IPS DF 6.9 (cell line): ENCODE measurements at regions not wholly inside any gene's neighbourhood (a gene's known extent, or its start where the extent isn't known, plus 50 kb on each side); places are given as distances from the start of the nearest gene placed in this dataset.

Source experiments
- DNase-seq: peaks from one replicate; pipeline ENCODE4 v3.0.0-alpha.2; 2013; ENCODE audit warnings: low read depth, low spot score
- H3K27ac ChIP-seq: one replicate; pipeline ENCODE4 v1.5.1; 2013; ENCODE audit warnings: low read length, control low read depth
- H3K27me3 ChIP-seq: 2 replicates; pipeline ENCODE4 v1.6.1; 2013; ENCODE audit warnings: mild to moderate bottlenecking, low read length; ENCODE audit not compliant: control insufficient read depth, insufficient read depth
- H3K36me3 ChIP-seq: 2 replicates; pipeline ENCODE4 v1.6.1; 2013; ENCODE audit warnings: low read length; ENCODE audit not compliant: control insufficient read depth, insufficient read depth
- H3K4me1 ChIP-seq: 2 replicates; pipeline ENCODE4 v1.6.1; 2013; ENCODE audit warnings: low read length; ENCODE audit not compliant: control insufficient read depth, insufficient read depth
- H3K4me3 ChIP-seq: 2 replicates; pipeline ENCODE4 v1.5.1; 2013; ENCODE audit warnings: mild to moderate bottlenecking, low read length
- H3K9me3 ChIP-seq: 2 replicates; pipeline ENCODE4 v1.6.1; 2013; ENCODE audit warnings: low read length, inconsistent platforms; ENCODE audit not compliant: control insufficient read depth, insufficient read depth
- WGBS: extraction: QIAGEN DNeasy Blood & Tissue Kit; methylation state at CpG from one replicate; pipeline ENCODE4 v1.1.7; 2013; ENCODE audit warnings: mixed read lengths, missing lambda C conversion rate; ENCODE audit not compliant: insufficient read length, insufficient coverage; 5-methylcytosine and 5-hydroxymethylcytosine counted together

DNA sequence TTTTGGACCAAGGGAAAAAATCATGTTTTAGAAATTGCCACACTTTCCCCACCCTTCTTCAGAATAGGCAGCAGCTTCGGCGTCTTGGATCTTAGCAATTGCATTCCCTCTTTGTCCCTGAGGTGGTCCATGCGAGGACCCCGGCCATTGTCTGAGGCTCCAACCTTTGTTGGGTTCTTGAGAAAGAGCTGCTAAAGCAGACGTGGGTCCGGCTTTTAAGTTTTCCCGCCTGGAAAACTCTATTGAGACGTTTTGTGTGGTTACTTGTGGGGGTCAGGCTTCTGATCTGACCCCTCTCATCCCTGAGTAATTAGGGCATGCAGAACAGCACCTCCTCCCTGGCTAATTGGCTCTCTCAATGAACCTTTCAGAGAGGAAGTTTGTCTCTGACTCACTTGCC, 509.6 kb upstream of the TNC start:
- Histone ChIP-seq H3K4me3 (no peak overlapping the region), H3K27me3 (no peaks in the 10 kb centered on the region), H3K27ac (no peak overlapping the region), H3K36me3 (no peaks in the 10 kb centered on the region), H3K4me1 (peaks cover 1% of the 10 kb centered on the region; the same call in 1 of the 2 replicates), H3K9me3 (no peaks in the 10 kb centered on the region)
- WGBS: no CpG with 5 or more reads among the region's 8 CpGs
- no peak for DNase-seq

DNA sequence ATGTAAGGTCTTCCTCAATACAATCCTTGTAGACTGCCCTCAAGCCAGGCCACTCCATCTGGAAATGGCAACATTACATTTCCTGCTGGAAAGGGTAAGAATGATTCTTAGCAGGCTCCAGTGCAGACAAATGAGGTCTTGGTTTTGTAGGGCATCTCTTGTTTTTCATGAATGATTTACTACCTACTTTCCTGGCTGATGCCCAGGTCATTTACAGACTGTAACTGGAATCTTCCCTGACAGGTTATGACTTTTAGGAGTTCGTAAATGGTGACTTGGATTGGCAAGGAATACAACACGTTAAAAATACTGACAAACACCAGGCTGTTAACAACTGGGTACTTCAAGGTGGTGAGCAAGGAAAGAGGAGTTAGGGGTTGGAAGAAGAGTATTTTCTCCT, 510.5 kb upstream of the TNC start:
- Histone ChIP-seq H3K36me3 (no peaks in the 10 kb centered on the region), H3K9me3 (no peaks in the 10 kb centered on the region), H3K27me3 (no peaks in the 10 kb centered on the region), H3K27ac (no peak overlapping the region), H3K4me3 (no peak overlapping the region), H3K4me1 (peaks cover 1% of the 10 kb centered on the region; the same call in 1 of the 2 replicates)
- no CpG with 5 or more reads among the region's 2 CpGs for WGBS
- no peak for DNase-seq

DNA sequence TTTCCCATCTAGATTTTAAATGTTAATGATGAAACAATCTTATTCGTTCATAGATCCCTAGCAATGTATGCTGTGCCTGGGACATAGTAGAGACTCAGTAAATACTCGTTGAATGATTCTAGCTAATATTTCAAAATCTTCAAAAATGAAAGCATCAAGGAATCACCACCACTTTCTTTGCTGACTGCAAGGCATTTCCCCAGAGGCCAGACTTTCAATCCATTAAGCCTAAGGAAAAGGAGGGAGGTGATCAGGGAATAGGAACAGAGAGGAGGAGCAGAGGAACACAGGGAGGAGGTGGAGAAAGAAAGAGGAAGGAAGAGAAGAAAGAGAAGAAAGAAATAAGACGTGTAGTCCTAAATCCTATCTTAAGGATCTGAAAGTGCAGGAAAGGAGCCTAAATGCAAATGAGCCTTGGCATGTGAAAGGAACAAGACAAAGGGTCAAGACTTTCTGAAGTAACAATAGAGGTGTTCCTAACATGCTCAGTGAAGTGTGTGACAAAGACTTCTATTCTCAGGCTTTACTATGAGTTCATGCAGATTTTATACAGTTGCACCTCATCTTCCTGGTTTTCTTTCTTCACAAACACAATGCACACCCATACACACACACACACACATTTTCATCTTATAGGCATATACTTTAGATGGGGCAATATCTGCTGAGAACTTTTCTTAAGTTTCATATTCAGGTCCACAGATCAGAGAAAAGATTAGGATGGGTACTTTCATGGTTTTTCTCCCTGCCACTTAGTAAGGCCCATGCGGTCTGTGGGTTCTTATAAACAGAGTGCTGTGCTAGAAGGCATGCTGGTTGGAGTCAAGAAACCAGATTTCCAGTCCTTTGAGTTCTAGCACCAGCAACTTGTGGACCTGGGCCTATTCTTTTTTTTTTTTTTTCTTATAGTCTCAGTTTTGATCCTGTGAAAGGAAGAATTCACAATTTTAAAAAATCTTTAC, 512.2 kb upstream of the TNC start:
- no peaks in the 10 kb centered on the region for H3K9me3 ChIP-seq
- H3K36me3 ChIP-seq: no peaks in the 10 kb centered on the region
- H3K27me3 ChIP-seq: no peaks in the 10 kb centered on the region
- no peak overlapping the region for H3K4me3 ChIP-seq
- DNase-seq: no peak
- no peak overlapping the region for H3K27ac ChIP-seq
- peaks cover 1% of the 10 kb centered on the region; the same call in 1 of the 2 replicates for H3K4me1 ChIP-seq
- WGBS: no CpG with 5 or more reads among the region's 4 CpGs

DNA sequence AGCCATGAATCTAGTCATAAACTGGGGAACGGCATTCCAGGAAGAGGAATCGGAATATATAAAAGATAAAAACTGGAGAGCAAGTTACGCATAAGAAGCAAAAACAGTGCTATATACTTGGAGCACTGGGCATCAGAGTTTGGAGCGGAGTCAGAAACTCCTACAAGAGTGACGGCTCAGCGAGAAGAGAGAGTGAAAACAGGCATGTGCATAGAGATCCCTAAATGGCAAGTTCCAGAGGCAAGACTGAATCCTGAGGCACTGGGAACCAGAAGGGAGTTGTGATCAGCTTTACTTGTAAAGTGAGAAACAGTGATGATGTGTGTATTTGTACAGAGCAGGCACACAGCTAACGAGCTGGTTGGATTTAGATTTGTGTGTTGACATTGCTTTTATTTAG, 514.4 kb upstream of the TNC start:
- H3K9me3 ChIP-seq: no peaks in the 10 kb centered on the region
- WGBS: no CpG with 5 or more reads among the region's 7 CpGs
- H3K4me3 ChIP-seq: no peak overlapping the region
- no peaks in the 10 kb centered on the region for H3K36me3 ChIP-seq
- no peak overlapping the region for H3K27ac ChIP-seq
- peaks cover 1% of the 10 kb centered on the region; the same call in 1 of the 2 replicates for H3K4me1 ChIP-seq
- no peak for DNase-seq
- H3K27me3 ChIP-seq: no peaks in the 10 kb centered on the region

DNA sequence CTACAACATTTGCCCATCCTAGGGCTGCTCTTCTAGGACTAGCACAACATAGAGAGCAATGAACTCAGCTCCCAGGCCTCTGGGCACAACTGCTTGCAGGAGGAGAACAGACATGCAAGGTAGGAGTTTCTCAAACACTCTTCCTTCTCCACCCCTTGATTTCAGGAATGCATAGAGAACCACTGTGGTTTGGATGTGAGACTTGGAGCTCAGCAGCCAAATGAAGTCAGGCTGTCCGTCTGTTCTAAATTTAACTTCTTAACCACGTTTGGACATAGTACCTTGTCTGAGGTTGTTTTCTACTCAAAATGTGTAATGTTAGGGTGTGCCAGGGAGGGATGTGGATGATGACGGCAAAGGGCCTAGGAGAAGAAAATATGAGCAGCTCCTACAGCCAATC, 515.1 kb upstream of the TNC start:
- no CpG with 5 or more reads among the region's 3 CpGs for WGBS
- Histone ChIP-seq H3K4me3 (no peak overlapping the region), H3K27ac (no peak overlapping the region), H3K9me3 (no peaks in the 10 kb centered on the region), H3K36me3 (no peaks in the 10 kb centered on the region), H3K27me3 (no peaks in the 10 kb centered on the region), H3K4me1 (peaks cover 1% of the 10 kb centered on the region; the same call in 1 of the 2 replicates)
- no peak for DNase-seq

DNA sequence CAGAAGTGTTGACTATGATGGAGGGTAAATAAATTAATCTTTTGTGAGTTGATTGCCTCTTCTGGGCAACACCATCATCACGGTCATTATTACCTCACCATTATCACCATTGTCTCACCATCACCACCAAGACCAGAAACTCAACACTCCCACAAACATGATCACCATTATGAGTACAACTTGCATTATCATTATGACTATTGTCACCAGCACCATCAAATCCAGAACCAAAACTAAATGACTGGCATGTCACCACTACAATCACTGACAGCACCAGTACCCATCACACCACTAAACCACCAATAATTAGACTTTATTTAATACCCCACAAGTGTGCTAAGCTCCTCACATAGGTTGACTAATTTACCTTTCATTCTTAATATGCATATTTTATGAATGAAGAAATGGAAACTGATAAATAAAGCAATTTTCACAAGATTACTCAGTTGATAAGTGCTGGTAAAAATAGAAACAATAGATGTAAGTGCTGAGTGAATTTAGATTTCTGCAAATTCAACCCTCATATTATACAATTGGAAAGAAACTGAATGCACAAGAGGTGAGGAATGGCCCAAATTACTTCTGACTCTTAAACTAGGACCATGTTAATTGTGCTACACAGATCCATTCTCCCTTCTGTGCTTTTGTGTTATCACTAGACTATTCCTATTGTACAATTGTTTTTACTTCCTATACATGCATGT, 517.8 kb upstream of the PAPPA start:
- no CpG with 5 or more reads among the region's 1 CpG for WGBS

DNA sequence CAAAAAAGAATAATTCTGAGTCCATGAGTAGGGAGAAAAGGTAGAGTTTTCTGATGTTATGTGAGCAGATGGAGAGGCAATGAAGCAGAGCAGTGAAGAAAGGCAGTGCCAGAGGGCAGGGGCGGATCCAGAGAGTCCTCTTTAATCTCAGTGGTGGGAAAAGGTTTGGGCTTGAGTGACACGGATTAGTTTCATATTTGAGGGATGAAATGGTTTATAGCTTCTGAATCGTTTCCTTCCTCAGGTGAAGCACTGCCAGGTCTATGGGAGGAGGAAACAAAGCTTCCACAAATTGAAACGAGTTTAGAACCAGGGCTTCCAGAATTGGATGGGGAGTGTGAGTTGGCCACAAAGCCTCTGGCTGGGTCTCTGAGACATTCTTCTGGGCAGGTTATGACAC, 517.0 kb upstream of the PAPPA start:
- DNase-seq: no peak
- no peaks in the 10 kb centered on the region for H3K27me3 ChIP-seq
- no peaks in the 10 kb centered on the region for H3K9me3 ChIP-seq
- H3K36me3 ChIP-seq: no peaks in the 10 kb centered on the region
- no CpG with 5 or more reads among the region's 4 CpGs for WGBS
- H3K27ac ChIP-seq: no peak overlapping the region
- H3K4me3 ChIP-seq: no peak overlapping the region
- no peaks in the 10 kb centered on the region for H3K4me1 ChIP-seq

More for the DNA sequence above, 517.8 kb upstream of the PAPPA start:
- no peaks in the 10 kb centered on the region for H3K4me1 ChIP-seq
- H3K4me3 ChIP-seq: no peak overlapping the region
- H3K27me3 ChIP-seq: no peaks in the 10 kb centered on the region
- H3K27ac ChIP-seq: no peak overlapping the region
- no peak for DNase-seq
- no peaks in the 10 kb centered on the region for H3K9me3 ChIP-seq
- H3K36me3 ChIP-seq: no peaks in the 10 kb centered on the region

DNA sequence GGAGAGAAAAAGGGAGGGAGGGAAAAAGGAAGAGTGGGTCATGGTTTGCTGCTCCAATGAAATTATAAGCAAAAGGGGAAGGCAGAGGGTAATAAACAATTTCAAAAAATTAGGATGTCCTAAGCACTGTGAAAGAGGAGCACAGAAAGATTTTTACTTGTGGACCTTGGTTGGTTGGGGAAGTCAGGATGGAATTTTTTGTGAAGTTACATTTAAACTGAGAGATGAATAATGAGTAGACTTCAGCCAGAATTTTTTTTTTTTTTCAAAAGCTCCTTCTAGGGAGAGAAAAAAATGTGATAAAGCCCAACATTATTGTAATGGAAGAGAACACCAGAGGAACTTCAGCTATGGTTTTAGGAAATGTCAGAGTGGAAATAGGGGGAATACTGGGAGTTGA, 515.9 kb upstream of the PAPPA start:
- H3K9me3 ChIP-seq: no peaks in the 10 kb centered on the region
- H3K4me3 ChIP-seq: no peak overlapping the region
- no peaks in the 10 kb centered on the region for H3K36me3 ChIP-seq
- H3K4me1 ChIP-seq: no peaks in the 10 kb centered on the region
- H3K27ac ChIP-seq: no peak overlapping the region
- no peak for DNase-seq
- no peaks in the 10 kb centered on the region for H3K27me3 ChIP-seq

DNA sequence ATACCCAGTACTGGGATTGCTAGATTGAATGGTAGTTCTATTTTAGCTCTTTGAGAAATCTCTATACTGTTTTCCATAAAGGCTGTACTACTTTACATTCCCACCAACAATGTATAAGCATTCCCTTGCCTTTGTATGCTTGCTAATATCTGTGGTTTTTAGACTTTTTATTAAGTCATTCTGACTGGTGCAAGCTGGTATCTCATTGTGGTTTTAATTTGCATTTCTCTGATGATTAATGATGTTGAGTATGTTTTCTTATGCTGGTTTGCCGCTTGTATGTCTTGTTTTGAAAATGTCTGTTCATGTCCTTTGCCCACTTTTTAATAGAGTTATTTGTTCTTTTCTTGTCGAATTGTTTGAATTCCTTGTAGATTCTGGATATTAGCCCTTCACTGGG, 512.7 kb upstream of the PAPPA start:
- Histone ChIP-seq H3K27me3 (no peaks in the 10 kb centered on the region), H3K4me1 (no peaks in the 10 kb centered on the region), H3K4me3 (no peak overlapping the region), H3K27ac (no peak overlapping the region), H3K36me3 (no peaks in the 10 kb centered on the region), H3K9me3 (no peaks in the 10 kb centered on the region)
- no peak for DNase-seq
- WGBS: no CpG with 5 or more reads among the region's 2 CpGs

DNA sequence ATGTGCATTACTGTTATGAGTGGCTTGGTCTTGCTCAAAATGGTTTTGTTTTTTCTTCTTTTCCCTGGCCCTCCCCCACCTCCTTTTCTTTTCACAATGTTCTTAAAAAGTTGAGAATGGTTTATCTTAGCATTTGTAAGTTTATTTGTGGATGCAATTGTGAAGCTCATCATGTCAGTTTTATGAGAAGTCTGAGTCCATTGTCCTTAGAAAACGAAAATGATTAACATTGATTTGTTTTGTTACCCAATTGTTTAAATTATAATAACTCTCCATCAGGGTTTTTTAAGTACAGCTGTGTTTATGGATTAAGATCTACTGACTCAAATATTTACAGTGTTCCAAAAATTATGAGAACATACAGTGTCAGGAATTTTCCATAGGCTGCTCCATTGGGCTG, 511.3 kb upstream of the PAPPA start:
- Histone ChIP-seq H3K27ac (no peak overlapping the region), H3K4me3 (no peak overlapping the region), H3K9me3 (no peaks in the 10 kb centered on the region), H3K4me1 (no peaks in the 10 kb centered on the region), H3K36me3 (no peaks in the 10 kb centered on the region), H3K27me3 (no peaks in the 10 kb centered on the region)
- no peak for DNase-seq
- WGBS: no CpG with 5 or more reads among the region's 1 CpG
